HG02884 (cell line): ENCODE measurements at regions not wholly inside any gene's neighbourhood (a gene's known extent, or its start where the extent isn't known, plus 50 kb on each side); places are given as distances from the start of the nearest gene placed in this dataset.
"Not testable (repeated sequence)": the region's sequence is repeated elsewhere in the genome, so short reads cannot be mapped to it uniquely, and the experiment has no call there.

Experiments used
- ATAC-seq: cut with Tn5 transposase; IDR thresholded peaks from one replicate; pipeline ENCODE4 v1.9.1; 2021; ENCODE audit warnings: mild to moderate bottlenecking, moderate library complexity; ENCODE audit not compliant: unreplicated experiment

DNA sequence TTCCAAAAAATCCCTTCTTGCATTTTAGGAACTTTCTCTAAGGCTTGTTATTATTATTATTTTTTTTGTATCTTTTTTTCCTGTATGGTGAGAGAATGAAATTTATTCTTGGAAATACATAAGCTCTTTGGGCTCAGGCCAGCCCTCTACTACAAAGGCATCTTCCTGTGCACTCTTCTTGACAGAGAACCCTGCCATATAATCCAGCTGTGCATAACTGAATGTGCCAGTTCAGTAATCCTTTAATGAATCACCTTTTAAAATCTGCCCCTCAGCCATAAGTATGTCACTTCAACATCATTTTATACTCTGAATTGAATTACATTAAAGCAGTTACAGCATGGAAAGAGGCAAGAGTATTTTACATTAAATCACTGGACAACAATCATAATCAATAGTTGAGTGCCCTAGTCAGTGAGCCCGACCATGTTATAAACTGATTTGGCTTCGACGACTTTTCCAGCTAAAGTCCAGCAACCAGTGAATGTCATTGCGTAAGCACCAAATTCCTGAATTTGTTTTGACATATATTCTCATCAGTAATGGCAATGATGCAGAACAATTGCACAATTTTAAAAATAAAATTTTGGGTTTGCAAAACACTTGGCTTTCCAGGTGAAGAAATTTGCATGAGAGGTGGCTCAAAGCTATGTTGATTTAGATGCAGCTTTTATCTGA lies 59.2 kb upstream of the KCNK2 start:
- ATAC-seq = no peak

DNA sequence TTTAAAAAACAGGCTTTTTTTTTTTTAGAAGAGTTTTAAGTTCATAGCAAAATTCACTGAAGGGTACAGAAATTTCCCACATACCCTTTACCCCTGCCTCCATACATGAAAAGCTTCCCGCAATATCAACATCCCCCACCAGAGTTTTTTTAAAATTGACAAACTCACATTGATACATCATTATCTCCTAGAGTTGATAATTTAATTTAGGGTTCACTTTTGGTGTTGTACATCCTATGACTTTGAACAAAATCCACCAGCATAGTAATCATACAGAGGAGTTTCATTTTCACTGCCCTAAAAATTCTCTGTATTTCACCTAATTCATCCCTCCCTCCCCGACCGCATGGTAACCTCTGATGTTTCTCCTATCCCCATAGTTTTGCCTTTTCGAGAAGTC lies 53.6 kb upstream of the KCNK2 start:
- ATAC-seq = no peak

- not testable (repeated sequence) for ATAC-seq
Observed at GRCh38 chr1:215030581-215030980, 52.0 kb upstream of the KCNK2 start.

- ATAC-seq = no peak
Observed at GRCh38 chr1:215031392-215031791, 51.1 kb upstream of the KCNK2 start.
